Gastrocnemius medialis (tissue), 4 donors: ENCODE measurements at regions not wholly inside any gene's neighbourhood (a gene's known extent, or its start where the extent isn't known, plus 50 kb on each side); places are given as distances from the start of the nearest gene placed in this dataset.

ENCODE experiments used
- CTCF ChIP-seq, 5 experiments: fragments of 450-650 bp in 3 of 5; fragments of 200-600 bp in 2 of 5; sonication (generic) in 2 of 5; IDR thresholded peaks in 4 of 5; conservative IDR thresholded peaks in 1 of 5; 1 replicate in 4 of 5; 2 replicates in 1 of 5; pipeline ENCODE4 v1.5.1; 2016 to 2019; ENCODE audit warnings: antibody characterized with exemption in 5 of 5, mild to moderate bottlenecking in 3 of 5, moderate library complexity in 3 of 5
- POLR2A ChIP-seq, 2 donors: fragments of 450-650 bp; IDR thresholded peaks; one replicate each; pipeline ENCODE4 v1.6.1; 2017; ENCODE audit warnings: antibody characterized with exemption in 2 of 2, mild to moderate bottlenecking in 2 of 2, moderate library complexity in 2 of 2

- no peak for TF ChIP-seq POLR2A (IDR thresholded peaks at IDR 0.05)
- no peak for TF ChIP-seq CTCF (IDR thresholded peaks at IDR 0.05 in 4 of 5, conservative IDR thresholded peaks at IDR 0.05 in 1 of 5)
Measured at GRCh38 chr2:59398081-59398480, 1155.4 kb downstream of the BCL11A start.
